GM12873 (cell line): ENCODE measurements at regions not wholly inside any gene's neighbourhood (a gene's known extent, or its start where the extent isn't known, plus 50 kb on each side); places are given as distances from the start of the nearest gene placed in this dataset.
A peak's percentile ranks its signal among the peaks of the same experiment; 100 is the strongest.

Experiments
- TF ChIP-seq, protein P1 (sequence below): IDR thresholded peaks from 2 replicates; pipeline ENCODE4 v1.5.1; 2012; ENCODE audit warnings: low read depth, mild to moderate bottlenecking, moderate library complexity, low read length, control low read depth; ENCODE audit not compliant: insufficient read depth; ENCODE audit errors: missing control alignments

DNA sequence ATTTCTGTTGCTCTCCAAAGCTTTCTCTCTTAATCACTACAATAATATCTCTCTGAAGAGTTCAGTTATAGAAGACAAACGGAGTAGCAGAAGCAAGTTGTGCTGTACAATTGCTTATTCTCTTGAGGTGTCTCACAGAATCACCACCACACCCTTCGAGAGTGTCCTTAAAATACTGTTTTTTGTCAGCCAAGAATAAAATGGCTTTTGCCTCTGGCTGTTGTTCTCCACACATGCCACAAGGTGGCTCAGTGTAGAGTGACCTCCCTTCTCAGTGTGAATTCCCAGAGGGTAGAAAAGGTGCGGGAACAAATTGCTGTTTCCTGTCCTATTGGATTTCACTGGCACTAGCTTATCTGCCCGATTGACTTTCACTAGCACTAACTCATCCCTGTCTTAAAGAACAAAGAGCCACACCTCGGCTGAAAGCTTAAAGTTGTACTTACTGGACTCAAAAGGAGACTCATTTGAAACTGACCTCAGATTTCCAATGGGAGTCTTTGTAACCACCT lies 134.2 kb upstream of the SATB1 start:
- TF ChIP-seq, protein P1, sequence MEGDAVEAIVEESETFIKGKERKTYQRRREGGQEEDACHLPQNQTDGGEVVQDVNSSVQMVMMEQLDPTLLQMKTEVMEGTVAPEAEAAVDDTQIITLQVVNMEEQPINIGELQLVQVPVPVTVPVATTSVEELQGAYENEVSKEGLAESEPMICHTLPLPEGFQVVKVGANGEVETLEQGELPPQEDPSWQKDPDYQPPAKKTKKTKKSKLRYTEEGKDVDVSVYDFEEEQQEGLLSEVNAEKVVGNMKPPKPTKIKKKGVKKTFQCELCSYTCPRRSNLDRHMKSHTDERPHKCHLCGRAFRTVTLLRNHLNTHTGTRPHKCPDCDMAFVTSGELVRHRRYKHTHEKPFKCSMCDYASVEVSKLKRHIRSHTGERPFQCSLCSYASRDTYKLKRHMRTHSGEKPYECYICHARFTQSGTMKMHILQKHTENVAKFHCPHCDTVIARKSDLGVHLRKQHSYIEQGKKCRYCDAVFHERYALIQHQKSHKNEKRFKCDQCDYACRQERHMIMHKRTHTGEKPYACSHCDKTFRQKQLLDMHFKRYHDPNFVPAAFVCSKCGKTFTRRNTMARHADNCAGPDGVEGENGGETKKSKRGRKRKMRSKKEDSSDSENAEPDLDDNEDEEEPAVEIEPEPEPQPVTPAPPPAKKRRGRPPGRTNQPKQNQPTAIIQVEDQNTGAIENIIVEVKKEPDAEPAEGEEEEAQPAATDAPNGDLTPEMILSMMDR, result peak; percentile 83

- TF ChIP-seq, protein P1, result no peak
These were observed 133.4 kb upstream of the SATB1 start for GRCh38 chr3:18558507-18558906.

GRCh38 chr3:18557216-18557615 lies 132.1 kb upstream of the SATB1 start:
- TF ChIP-seq, protein P1, result no peak

DNA sequence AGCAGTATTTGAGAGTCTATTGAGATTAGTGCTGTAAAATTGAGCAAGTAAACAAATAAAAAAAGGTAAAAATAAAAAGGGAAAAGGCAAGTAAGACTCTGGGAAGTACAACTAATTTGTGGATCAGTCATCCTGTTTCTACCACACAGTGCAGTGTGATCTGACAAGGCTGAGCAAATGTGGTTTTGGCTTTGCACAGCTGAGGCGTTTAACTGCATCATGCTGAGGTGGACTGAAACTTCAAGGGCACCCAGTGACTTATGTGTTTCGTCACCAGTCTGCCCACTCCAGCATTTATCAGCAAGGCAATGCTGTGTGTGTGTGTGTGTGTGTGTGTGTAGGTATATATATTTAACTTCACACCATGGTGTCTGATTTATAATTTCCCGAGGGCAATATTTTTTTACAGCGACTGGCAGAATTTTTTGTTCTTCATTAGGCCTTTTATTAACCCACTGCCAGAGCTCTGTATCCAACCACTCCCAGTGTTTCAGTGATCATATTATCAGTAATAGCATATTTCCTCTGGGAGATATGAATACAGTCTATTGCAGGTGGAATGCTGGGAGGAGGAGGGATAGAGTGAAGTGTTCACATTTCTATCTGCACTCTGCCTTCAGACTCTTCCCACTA lies 131.5 kb upstream of the SATB1 start:
- TF ChIP-seq, protein P1, result no peak

DNA sequence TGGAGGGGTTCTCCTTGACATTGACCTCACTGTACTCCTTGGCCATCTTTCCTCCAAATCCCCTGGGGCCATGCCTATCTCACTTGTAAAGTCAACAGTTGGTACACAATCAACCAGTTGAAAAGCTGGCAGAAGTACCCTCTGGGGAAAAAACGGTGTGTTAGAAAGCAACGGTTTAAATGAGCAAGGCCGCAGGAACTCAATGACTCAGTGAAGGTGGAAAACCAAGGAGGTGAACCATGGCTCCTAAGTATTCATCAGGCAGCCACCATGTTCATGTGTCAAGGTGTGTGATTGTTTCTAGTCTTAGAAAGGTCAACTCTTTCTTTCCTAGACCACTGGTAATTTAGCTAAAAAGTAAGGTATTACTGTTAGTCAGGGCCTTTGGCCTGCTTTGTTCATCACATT lies 130.9 kb upstream of the SATB1 start:
- TF ChIP-seq, protein P1, result no peak

DNA sequence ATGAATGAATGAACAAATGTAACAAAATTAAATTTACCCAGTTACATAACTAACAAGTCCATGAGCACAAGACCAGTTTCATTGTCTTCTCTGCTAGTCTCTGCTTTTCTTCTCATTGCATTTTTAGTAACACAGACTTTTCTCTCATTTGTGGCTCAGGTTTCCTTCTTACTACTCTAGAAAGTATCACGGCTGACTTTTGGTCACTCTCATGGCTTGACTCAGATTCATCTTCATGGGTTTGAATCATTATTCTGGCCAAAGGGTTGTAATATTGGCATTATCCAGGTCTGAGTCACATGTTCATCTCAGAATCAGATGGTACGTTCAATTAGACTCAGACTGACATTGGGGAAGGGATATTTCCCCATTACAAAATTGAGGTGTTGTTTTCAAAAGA lies 121.5 kb upstream of the SATB1 start:
- TF ChIP-seq, protein P1, result no peak

- TF ChIP-seq, protein P1, result no peak
These were observed 119.0 kb upstream of the SATB1 start for GRCh38 chr3:18544146-18544545.
